Mesendoderm (in vitro differentiated cells): ENCODE measurements at regions not wholly inside any gene's neighbourhood (a gene's known extent, or its start where the extent isn't known, plus 50 kb on each side); places are given as distances from the start of the nearest gene placed in this dataset.

Experiments used
- DNase-seq: peaks from one replicate; pipeline ENCODE4 v3.0.0; 2013
- H2AK5ac ChIP-seq: 2 replicates; pipeline ENCODE4 v1.6.1; 2013; ENCODE audit warnings: low read length, inconsistent platforms
- H2BK120ac ChIP-seq: 2 replicates; pipeline ENCODE4 v1.6.1; 2013; ENCODE audit warnings: low read depth, mild to moderate bottlenecking, low read length, moderate library complexity, mixed read lengths
- H2BK15ac ChIP-seq: replicated peaks from 2 replicates; pipeline ENCODE4 v1.6.1; 2013; ENCODE audit warnings: low read depth, mild to moderate bottlenecking, moderate library complexity
- H2BK5ac ChIP-seq: 2 replicates; pipeline ENCODE4 v1.6.1; 2013; ENCODE audit warnings: low read length, inconsistent platforms
- H3K18ac ChIP-seq: 2 replicates; pipeline ENCODE4 v1.6.1; 2013; ENCODE audit warnings: mild to moderate bottlenecking, low read length, mixed read lengths
- H3K23ac ChIP-seq: one replicate; pipeline ENCODE4 v1.6.1; 2013; ENCODE audit warnings: low read length
- H3K27ac ChIP-seq: 2 replicates; pipeline ENCODE4 v1.5.1; 2013; ENCODE audit warnings: low read depth, mild to moderate bottlenecking, inconsistent platforms, low read length, moderate library complexity
- H3K27me3 ChIP-seq: 2 replicates; pipeline ENCODE4 v1.6.1; 2013; ENCODE audit warnings: low read length, control low read depth, mild to moderate bottlenecking, inconsistent platforms; ENCODE audit not compliant: insufficient read depth, poor library complexity
- H3K36me3 ChIP-seq: 2 replicates; pipeline ENCODE4 v1.6.1; 2013; ENCODE audit warnings: low read length, inconsistent platforms; ENCODE audit not compliant: control insufficient read depth, insufficient read depth
- H3K4ac ChIP-seq: one replicate; pipeline ENCODE4 v1.6.1; 2013; ENCODE audit warnings: low read depth, mild to moderate bottlenecking, low read length, moderate library complexity
- H3K4me1 ChIP-seq: 2 replicates; pipeline ENCODE4 v1.6.1; 2013; ENCODE audit warnings: low read depth, low read length, inconsistent platforms; ENCODE audit not compliant: control insufficient read depth
- H3K4me2 ChIP-seq: 2 replicates; pipeline ENCODE4 v1.6.1; 2013; ENCODE audit warnings: low read length
- H3K4me3 ChIP-seq: 2 replicates; pipeline ENCODE4 v1.5.1; 2013; ENCODE audit warnings: mild to moderate bottlenecking, low read length
- H3K56ac ChIP-seq: one replicate; pipeline ENCODE4 v1.6.1; 2013; ENCODE audit warnings: low read length
- H3K79me1 ChIP-seq: 2 replicates; pipeline ENCODE4 v1.6.1; 2013; ENCODE audit warnings: low read length, inconsistent platforms
- H3K79me2 ChIP-seq: 2 replicates; pipeline ENCODE4 v1.6.1; 2013; ENCODE audit warnings: mild to moderate bottlenecking, low read length; ENCODE audit not compliant: control insufficient read depth, insufficient read depth
- H3K9ac ChIP-seq: 2 replicates; pipeline ENCODE4 v1.6.1; 2013; ENCODE audit warnings: low read length, inconsistent platforms
- H4K5ac ChIP-seq: one replicate; pipeline ENCODE4 v1.6.1; 2013; ENCODE audit warnings: low read length
- H4K8ac ChIP-seq: one replicate; pipeline ENCODE4 v1.6.1; 2013; ENCODE audit warnings: low read depth, mild to moderate bottlenecking, control low read depth, low read length, moderate library complexity
- WGBS: extraction: QIAGEN DNeasy Blood & Tissue Kit; methylation state at CpG from one replicate; pipeline ENCODE4 v1.1.7; 2013; ENCODE audit warnings: low lambda C conversion rate, missing lambda C conversion rate; ENCODE audit not compliant: insufficient coverage; ENCODE audit errors: extremely low coverage; 5-methylcytosine and 5-hydroxymethylcytosine counted together

GRCh38 chr1:60973668-60974067 lies 108.7 kb upstream of the NFIA start:
- no CpG with 5 or more reads among the region's 4 CpGs for WGBS
- no peaks in the 10 kb centered on the region for H3K79me2 ChIP-seq
- H2BK15ac ChIP-seq = no peak overlapping the region
- H3K56ac ChIP-seq = no peak overlapping the region
- H2BK120ac ChIP-seq = no peak overlapping the region
- no peaks in the 10 kb centered on the region for H3K4me1 ChIP-seq
- H3K18ac ChIP-seq = no peak overlapping the region
- no peak overlapping the region for H4K8ac ChIP-seq
- H3K27me3 ChIP-seq = no peaks in the 10 kb centered on the region
- no peaks in the 10 kb centered on the region for H3K36me3 ChIP-seq
- H3K4me3 ChIP-seq = no peak overlapping the region
- no peak overlapping the region for H3K27ac ChIP-seq
- no peak overlapping the region for H3K4me2 ChIP-seq
- no peak for DNase-seq
- H2AK5ac ChIP-seq = no peak overlapping the region
- H3K9ac ChIP-seq = no peak overlapping the region
- no peaks in the 10 kb centered on the region for H3K79me1 ChIP-seq
- no peak overlapping the region for H2BK5ac ChIP-seq
- no peak overlapping the region for H3K23ac ChIP-seq
- H3K4ac ChIP-seq = no peak overlapping the region
- no peak overlapping the region for H4K5ac ChIP-seq

GRCh38 chr1:60972841-60973364 lies 109.5 kb upstream of the NFIA start:
- no peak overlapping the region for H3K4me2 ChIP-seq
- H3K18ac ChIP-seq = no peak overlapping the region
- no peak overlapping the region for H4K5ac ChIP-seq
- no peaks in the 10 kb centered on the region for H3K79me1 ChIP-seq
- H3K9ac ChIP-seq = no peak overlapping the region
- H3K36me3 ChIP-seq = no peaks in the 10 kb centered on the region
- H2BK5ac ChIP-seq = no peak overlapping the region
- no peak overlapping the region for H3K4me3 ChIP-seq
- DNase-seq = peak; percentile 22
- H3K79me2 ChIP-seq = no peaks in the 10 kb centered on the region
- H3K4me1 ChIP-seq = no peaks in the 10 kb centered on the region
- WGBS = no CpG with 5 or more reads among the region's 4 CpGs
- H2BK15ac ChIP-seq = no peak overlapping the region
- no peak overlapping the region for H3K4ac ChIP-seq
- no peak overlapping the region for H3K27ac ChIP-seq
- no peak overlapping the region for H3K56ac ChIP-seq
- H3K27me3 ChIP-seq = no peaks in the 10 kb centered on the region
- H4K8ac ChIP-seq = no peak overlapping the region
- H2AK5ac ChIP-seq = no peak overlapping the region
- H2BK120ac ChIP-seq = no peak overlapping the region
- H3K23ac ChIP-seq = no peak overlapping the region

- H3K9ac ChIP-seq = no peak overlapping the region
- no peaks in the 10 kb centered on the region for H3K79me2 ChIP-seq
- H4K8ac ChIP-seq = no peak overlapping the region
- no peak overlapping the region for H3K4me3 ChIP-seq
- H3K79me1 ChIP-seq = no peaks in the 10 kb centered on the region
- WGBS = no CpG with 5 or more reads among the region's 2 CpGs
- H3K4me2 ChIP-seq = no peak overlapping the region
- no peak overlapping the region for H3K56ac ChIP-seq
- H2BK15ac ChIP-seq = no peak overlapping the region
- no peak overlapping the region for H3K18ac ChIP-seq
- DNase-seq = no peak
- H3K27me3 ChIP-seq = no peaks in the 10 kb centered on the region
- no peak overlapping the region for H3K4ac ChIP-seq
- H3K36me3 ChIP-seq = no peaks in the 10 kb centered on the region
- no peak overlapping the region for H3K23ac ChIP-seq
- no peaks in the 10 kb centered on the region for H3K4me1 ChIP-seq
- no peak overlapping the region for H2BK5ac ChIP-seq
- no peak overlapping the region for H3K27ac ChIP-seq
- H2BK120ac ChIP-seq = no peak overlapping the region
- no peak overlapping the region for H4K5ac ChIP-seq
- H2AK5ac ChIP-seq = no peak overlapping the region
Observed at GRCh38 chr1:60971330-60971729, 111.0 kb upstream of the NFIA start.

- Histone ChIP-seq H3K18ac (no peak overlapping the region), H2BK5ac (no peak overlapping the region), H3K4ac (no peak overlapping the region), H3K4me1 (no peaks in the 10 kb centered on the region), H3K79me2 (no peaks in the 10 kb centered on the region), H2BK15ac (no peak overlapping the region), H3K9ac (no peak overlapping the region), H3K56ac (no peak overlapping the region), H4K8ac (no peak overlapping the region), H3K4me2 (no peak overlapping the region), H3K27ac (no peak overlapping the region), H3K23ac (no peak overlapping the region), H3K79me1 (no peaks in the 10 kb centered on the region), H2AK5ac (no peak overlapping the region), H3K27me3 (no peaks in the 10 kb centered on the region), H3K4me3 (no peak overlapping the region), H2BK120ac (no peak overlapping the region), H3K36me3 (no peaks in the 10 kb centered on the region), H4K5ac (no peak overlapping the region)
- peak; percentile 41 for DNase-seq
- no CpG with 5 or more reads among the region's 9 CpGs for WGBS
Observed at GRCh38 chr1:60969971-60970509, 112.3 kb upstream of the NFIA start.

GRCh38 chr1:60965280-60965854 lies 117.0 kb upstream of the NFIA start:
- no CpG with 5 or more reads among the region's 2 CpGs for WGBS
- Histone ChIP-seq H3K4me3 (peak overlapping the region; percentile 1), H2BK120ac (no peak overlapping the region), H3K79me1 (no peaks in the 10 kb centered on the region), H3K27ac (no peak overlapping the region), H3K4ac (no peak overlapping the region), H3K27me3 (no peaks in the 10 kb centered on the region), H3K79me2 (no peaks in the 10 kb centered on the region), H3K18ac (no peak overlapping the region), H4K8ac (no peak overlapping the region), H3K9ac (no peak overlapping the region), H3K4me2 (no peak overlapping the region), H2BK15ac (no peak overlapping the region), H3K4me1 (no peaks in the 10 kb centered on the region), H3K56ac (no peak overlapping the region), H3K36me3 (no peaks in the 10 kb centered on the region), H2BK5ac (no peak overlapping the region), H4K5ac (no peak overlapping the region), H2AK5ac (no peak overlapping the region), H3K23ac (no peak overlapping the region)
- DNase-seq = peak; percentile 27
